GM10266 (cell line): ENCODE measurements at regions not wholly inside any gene's neighbourhood (a gene's known extent, or its start where the extent isn't known, plus 50 kb on each side); places are given as distances from the start of the nearest gene placed in this dataset.

Source experiments
- DNase-seq: peaks from one replicate; pipeline ENCODE4 v3.0.0; 2012; ENCODE audit errors: extremely low spot score
- CTCF ChIP-seq: IDR thresholded peaks from 2 replicates; pipeline ENCODE4 v1.5.1; 2012; ENCODE audit warnings: mild to moderate bottlenecking, low read depth; ENCODE audit not compliant: control insufficient read depth, insufficient read depth; ENCODE audit errors: missing control alignments

- no peak for DNase-seq
- no peak for TF ChIP-seq CTCF
Measured at GRCh38 chrX:115366535-115366934, 77.0 kb downstream of the LUZP4 start.

- DNase-seq, result no peak
- no peak for TF ChIP-seq CTCF
Measured at GRCh38 chrX:115367455-115367854, 77.9 kb downstream of the LUZP4 start.

- no peak for TF ChIP-seq CTCF
- DNase-seq, result no peak
Measured at GRCh38 chrX:115367951-115368350, 78.4 kb downstream of the LUZP4 start.

GRCh38 chrX:115368876-115369275, 79.4 kb downstream of the LUZP4 start:
- TF ChIP-seq CTCF, result no peak
- DNase-seq, result no peak

- no peak for TF ChIP-seq CTCF
- DNase-seq, result no peak
Measured at GRCh38 chrX:115372152-115372551, 82.6 kb downstream of the LUZP4 start.

- no peak for DNase-seq
- no peak for TF ChIP-seq CTCF
Measured at GRCh38 chrX:115373308-115373707, 83.8 kb downstream of the LUZP4 start.

GRCh38 chrX:115378471-115378870, 89.0 kb downstream of the LUZP4 start:
- no peak for DNase-seq
- TF ChIP-seq CTCF, result no peak
